H9 (cell line): ENCODE measurements at regions not wholly inside any gene's neighbourhood (a gene's known extent, or its start where the extent isn't known, plus 50 kb on each side); places are given as distances from the start of the nearest gene placed in this dataset.

Source experiments
- DNase-seq: peaks from one replicate; pipeline ENCODE4 v3.0.0-alpha.2; 2017
- H2AFZ ChIP-seq: one replicate; pipeline ENCODE4 v1.6.1; 2013; ENCODE audit warnings: mild to moderate bottlenecking, low read length, control low read depth, moderate library complexity
- H2AK5ac ChIP-seq: 2 replicates; pipeline ENCODE4 v1.6.1; 2013; ENCODE audit warnings: low read length, control low read depth, mixed read lengths; ENCODE audit not compliant: insufficient read length
- H2BK120ac ChIP-seq: one replicate; pipeline ENCODE4 v1.6.1; 2013; ENCODE audit warnings: low read depth, mild to moderate bottlenecking, low read length, control low read depth, inconsistent platforms; ENCODE audit not compliant: poor library complexity, severe bottlenecking
- H2BK12ac ChIP-seq: 2 replicates; pipeline ENCODE4 v1.6.1; 2013; ENCODE audit warnings: low read length, control low read depth, mixed read lengths, low read depth; ENCODE audit not compliant: insufficient read length
- H2BK15ac ChIP-seq: 2 replicates; pipeline ENCODE4 v1.6.1; 2013; ENCODE audit warnings: low read depth, low read length, control low read depth
- H2BK20ac ChIP-seq: one replicate; pipeline ENCODE4 v1.6.1; 2013; ENCODE audit warnings: low read depth, mild to moderate bottlenecking, low read length, control low read depth, inconsistent platforms; ENCODE audit not compliant: poor library complexity, severe bottlenecking
- H2BK5ac ChIP-seq: 2 replicates; pipeline ENCODE4 v1.6.1; 2013; ENCODE audit warnings: low read length, control low read depth, mixed read lengths; ENCODE audit not compliant: insufficient read length
- H3K14ac ChIP-seq: 2 replicates; pipeline ENCODE4 v1.6.1; 2013; ENCODE audit warnings: low read length, control low read depth; ENCODE audit not compliant: insufficient read depth
- H3K18ac ChIP-seq: 2 replicates; pipeline ENCODE4 v1.6.1; 2013; ENCODE audit warnings: low read depth, mild to moderate bottlenecking, mixed read lengths, low read length, control low read depth; ENCODE audit not compliant: insufficient read length
- H3K23ac ChIP-seq: 2 replicates; pipeline ENCODE4 v1.6.1; 2013; ENCODE audit warnings: low read length, control low read depth, mixed read lengths, low read depth; ENCODE audit not compliant: insufficient read length
- H3K23me2 ChIP-seq: 2 replicates; pipeline ENCODE4 v1.6.1; 2013; ENCODE audit warnings: low read depth, mild to moderate bottlenecking, mixed read lengths, low read length, control low read depth; ENCODE audit not compliant: insufficient read length, poor library complexity, severe bottlenecking
- H3K27ac ChIP-seq: 2 replicates; pipeline ENCODE4 v1.5.1; 2013; ENCODE audit warnings: low read length, control low read depth, mixed read lengths, low read depth; ENCODE audit not compliant: insufficient read length
- H3K27me3 ChIP-seq: 2 replicates; pipeline ENCODE4 v1.6.1; 2013; ENCODE audit warnings: low read length, control low read depth, inconsistent platforms; ENCODE audit not compliant: insufficient read depth
- H3K4ac ChIP-seq: 2 replicates; pipeline ENCODE4 v1.6.1; 2013; ENCODE audit warnings: low read depth, mild to moderate bottlenecking, control low read depth, inconsistent platforms, low read length, moderate library complexity
- H3K4me1 ChIP-seq: 2 replicates; pipeline ENCODE4 v1.6.1; 2013; ENCODE audit warnings: low read length, control low read depth, inconsistent platforms; ENCODE audit not compliant: insufficient read depth
- H3K4me2 ChIP-seq: 2 replicates; pipeline ENCODE4 v1.6.1; 2013; ENCODE audit warnings: low read length, control low read depth, mixed read lengths; ENCODE audit not compliant: insufficient read length, insufficient read depth
- H3K56ac ChIP-seq: 2 replicates; pipeline ENCODE4 v1.6.1; 2013; ENCODE audit warnings: low read depth, mild to moderate bottlenecking, mixed read lengths, low read length, control low read depth; ENCODE audit not compliant: insufficient read length
- H3K79me1 ChIP-seq: 2 replicates; pipeline ENCODE4 v1.6.1; 2013; ENCODE audit warnings: low read depth, mild to moderate bottlenecking, moderate library complexity, low read length, control low read depth, inconsistent platforms; ENCODE audit not compliant: insufficient read depth, poor library complexity, severe bottlenecking
- H3K79me2 ChIP-seq: 2 replicates; pipeline ENCODE4 v1.6.1; 2013; ENCODE audit warnings: low read length, control low read depth, inconsistent platforms; ENCODE audit not compliant: insufficient read depth
- H3K9ac ChIP-seq: 2 replicates; pipeline ENCODE4 v1.6.1; 2013; ENCODE audit warnings: low read length, control low read depth, mixed read lengths; ENCODE audit not compliant: insufficient read length; ENCODE audit errors: extremely low read depth
- H3K9me3 ChIP-seq: one replicate; pipeline ENCODE4 v1.6.1; 2013; ENCODE audit warnings: low read depth, low read length, inconsistent platforms; ENCODE audit not compliant: control insufficient read depth
- H3T11ph ChIP-seq: one replicate; pipeline ENCODE4 v1.6.1; 2013; ENCODE audit warnings: mild to moderate bottlenecking, low read length, control low read depth, inconsistent platforms
- H4K20me1 ChIP-seq: one replicate; pipeline ENCODE4 v1.6.1; 2013; ENCODE audit not compliant: control insufficient read depth, insufficient read length, insufficient read depth
- H4K5ac ChIP-seq: 2 replicates; pipeline ENCODE4 v1.6.1; 2013; ENCODE audit warnings: low read depth, mild to moderate bottlenecking, mixed read lengths, low read length, control low read depth; ENCODE audit not compliant: insufficient read length
- H4K8ac ChIP-seq: replicated peaks from 2 replicates; pipeline ENCODE4 v1.6.1; 2013; ENCODE audit warnings: low read length, control low read depth, mixed read lengths, low read depth; ENCODE audit not compliant: insufficient read length
- H4K91ac ChIP-seq: 2 replicates; pipeline ENCODE4 v1.6.1; 2013; ENCODE audit warnings: low read depth, mild to moderate bottlenecking, moderate library complexity, mixed read lengths, low read length, control low read depth; ENCODE audit not compliant: insufficient read length
- H3K27ac Mint-ChIP-seq, 3 experiments: 2 replicates in 2 of 3; 3 replicates in 1 of 3; pipeline ENCODE4 v1.8.0; 2020 to 2021; ENCODE audit warnings: mixed read lengths in 3 of 3, mild to moderate bottlenecking in 1 of 3, moderate library complexity in 1 of 3
- H3K27me3 Mint-ChIP-seq: 2 replicates; pipeline ENCODE4 v1.8.0; 2021; ENCODE audit warnings: low read depth, mild to moderate bottlenecking, moderate library complexity, mixed read lengths
- H3K36me3 Mint-ChIP-seq, 3 experiments: 2 replicates in 2 of 3; 3 replicates in 1 of 3; pipeline ENCODE4 v1.8.0; 2020 to 2021; ENCODE audit warnings: low read depth in 3 of 3, mixed read lengths in 3 of 3; ENCODE audit not compliant: insufficient read depth in 1 of 3
- H3K4me1 Mint-ChIP-seq, 2 experiments: 2 replicates each; pipeline ENCODE4 v1.8.0; 2020; ENCODE audit warnings: mixed read lengths in 2 of 2
- H3K4me3 Mint-ChIP-seq, 2 experiments: 2 replicates in 1 of 2; 3 replicates in 1 of 2; pipeline ENCODE4 v1.8.0; 2020 to 2021; ENCODE audit warnings: mild to moderate bottlenecking in 2 of 2, mixed read lengths in 2 of 2, moderate library complexity in 1 of 2
- H3K9me3 Mint-ChIP-seq, 2 experiments: 2 replicates in 1 of 2; 3 replicates in 1 of 2; pipeline ENCODE4 v1.8.0; 2020; ENCODE audit warnings: mild to moderate bottlenecking in 2 of 2, mixed read lengths in 2 of 2, moderate library complexity in 1 of 2
- CTCF ChIP-seq: fragments of 200-600 bp; sonication (generic); conservative IDR thresholded peaks from 3 replicates; pipeline ENCODE4 v1.8.0; 2021; ENCODE audit warnings: antibody characterized with exemption, mild to moderate bottlenecking
- WGBS: extraction: QIAGEN DNeasy Blood & Tissue Kit; methylation state at CpG from one replicate; pipeline ENCODE4 v1.1.7; 2013; ENCODE audit warnings: missing lambda C conversion rate, low lambda C conversion rate, mixed read lengths; ENCODE audit not compliant: insufficient read length; ENCODE audit errors: extremely low coverage; 5-methylcytosine and 5-hydroxymethylcytosine counted together

GRCh38 chr2:59905731-59906130, 647.7 kb downstream of the BCL11A start:
- H3K9ac ChIP-seq, result no peak overlapping the region
- no peaks in the 10 kb centered on the region for H3K9me3 ChIP-seq
- Mint-ChIP-seq H3K27ac (no peak overlapping the region), H3K27me3 (no peaks in the 10 kb centered on the region), H3K4me3 (no peak overlapping the region), H3K9me3 (no peaks in the 10 kb centered on the region), H3K36me3 (no peaks in the 10 kb centered on the region), H3K4me1 (no peaks in the 10 kb centered on the region)
- no peak overlapping the region for H3K56ac ChIP-seq
- H2BK12ac ChIP-seq, result no peak overlapping the region
- no peak overlapping the region for H3K27ac ChIP-seq
- no peak overlapping the region for H3K18ac ChIP-seq
- no peak for DNase-seq
- H3K27me3 ChIP-seq, result no peaks in the 10 kb centered on the region
- H2AK5ac ChIP-seq, result no peak overlapping the region
- no peak overlapping the region for H2BK5ac ChIP-seq
- H3K23me2 ChIP-seq, result no peaks in the 10 kb centered on the region
- H2BK120ac ChIP-seq, result no peak overlapping the region
- H4K8ac ChIP-seq, result no peak overlapping the region
- no peak overlapping the region for H3K14ac ChIP-seq
- H2BK15ac ChIP-seq, result no peak overlapping the region
- H4K20me1 ChIP-seq, result no peaks in the 10 kb centered on the region
- no peak overlapping the region for H3K23ac ChIP-seq
- no peak overlapping the region for H4K5ac ChIP-seq
- no peaks in the 10 kb centered on the region for H3K79me2 ChIP-seq
- WGBS, result no CpG with 5 or more reads among the region's 2 CpGs
- no peak overlapping the region for H3K4ac ChIP-seq
- H4K91ac ChIP-seq, result no peak overlapping the region
- no peak overlapping the region for H3K4me2 ChIP-seq
- H3K4me1 ChIP-seq, result no peaks in the 10 kb centered on the region
- H2AFZ ChIP-seq, result no peak overlapping the region
- no peak for TF ChIP-seq CTCF
- no peaks in the 10 kb centered on the region for H3K79me1 ChIP-seq
- H3T11ph ChIP-seq, result no peak overlapping the region
- no peak overlapping the region for H2BK20ac ChIP-seq
